BLaER1 (cell line): ENCODE measurements at regions not wholly inside any gene's neighbourhood (a gene's known extent, or its start where the extent isn't known, plus 50 kb on each side); places are given as distances from the start of the nearest gene placed in this dataset.
"Not testable (repeated sequence)": the region's sequence is repeated elsewhere in the genome, so short reads cannot be mapped to it uniquely, and the experiment has no call there.

ENCODE experiments used
- H3K27ac ChIP-seq: shearing (Covaris generic); formaldehyde crosslinking; 2 replicates; pipeline ENCODE4 v1.8.1; 2022
- H3K27me3 ChIP-seq: shearing (Covaris generic); formaldehyde crosslinking; 2 replicates; pipeline ENCODE4 v1.8.1; 2022
- H3K36me3 ChIP-seq: shearing (Covaris generic); formaldehyde crosslinking; 2 replicates; pipeline ENCODE4 v1.8.1; 2022
- H3K4me1 ChIP-seq: shearing (Covaris generic); formaldehyde crosslinking; 2 replicates; pipeline ENCODE4 v1.8.1; 2022
- H3K4me2 ChIP-seq: shearing (Covaris generic); formaldehyde crosslinking; 2 replicates; pipeline ENCODE4 v1.8.1; 2022
- H3K4me3 ChIP-seq: shearing (Covaris generic); formaldehyde crosslinking; 2 replicates; pipeline ENCODE4 v1.8.1; 2022
- H3K9ac ChIP-seq: shearing (Covaris generic); formaldehyde crosslinking; 2 replicates; pipeline ENCODE4 v1.8.1; 2022
- H3K9me3 ChIP-seq: shearing (Covaris generic); formaldehyde crosslinking; 2 replicates; pipeline ENCODE4 v1.8.1; 2022
- H4K20me1 ChIP-seq: shearing (Covaris generic); formaldehyde crosslinking; 2 replicates; pipeline ENCODE4 v1.8.1; 2022
- Cebpa-rat ChIP-seq: shearing (Covaris generic); IDR thresholded peaks from 2 replicates; pipeline ENCODE4 v1.8.1; 2022

GRCh38 chr9:135192686-135193085, 105.2 kb downstream of the OLFM1 start:
- peak overlapping the region; percentile 60 for H3K4me2 ChIP-seq
- H3K4me3 ChIP-seq, result no peak overlapping the region
- peak overlapping the region; percentile 13; the same call in 1 of the 2 replicates for H3K9ac ChIP-seq
- H4K20me1 ChIP-seq, result no peaks in the 10 kb centered on the region
- no peaks in the 10 kb centered on the region for H3K9me3 ChIP-seq
- no peaks in the 10 kb centered on the region for H3K27me3 ChIP-seq
- H3K4me1 ChIP-seq, result peaks cover 38% of the 10 kb centered on the region
- no peaks in the 10 kb centered on the region for H3K36me3 ChIP-seq
- TF ChIP-seq Cebpa-rat, result no peak
- H3K27ac ChIP-seq, result peak overlapping the region; percentile 39; the same call in 1 of the 2 replicates

GRCh38 chr9:135195975-135196374, 108.5 kb downstream of the OLFM1 start:
- H3K4me1 ChIP-seq, result peaks cover 31% of the 10 kb centered on the region
- H3K36me3 ChIP-seq, H3K4me3 ChIP-seq, H3K27me3 ChIP-seq, H4K20me1 ChIP-seq, H3K9me3 ChIP-seq, H3K9ac ChIP-seq, H3K27ac ChIP-seq, H3K4me2 ChIP-seq: not testable (repeated sequence)

GRCh38 chr9:135196474-135196873, 109.0 kb downstream of the OLFM1 start:
- H3K36me3 ChIP-seq, result no peaks in the 10 kb centered on the region
- H3K9me3 ChIP-seq, result 0 out of 2 replicates have a peak, but pooled peaks cover 9% of the 10 kb centered on the region
- H3K4me1 ChIP-seq, result peaks cover 27% of the 10 kb centered on the region
- no peak for TF ChIP-seq Cebpa-rat
- H3K27me3 ChIP-seq, result no peaks in the 10 kb centered on the region
- H3K4me3 ChIP-seq, result no peak overlapping the region
- H4K20me1 ChIP-seq, result no peaks in the 10 kb centered on the region
- no peak overlapping the region for H3K27ac ChIP-seq
- H3K9ac ChIP-seq, result no peak overlapping the region
- no peak overlapping the region for H3K4me2 ChIP-seq

GRCh38 chr9:135198144-135198543, 110.7 kb downstream of the OLFM1 start:
- 0 out of 2 replicates have a peak, but pooled peaks cover 9% of the 10 kb centered on the region for H3K9me3 ChIP-seq
- no peak overlapping the region for H3K4me3 ChIP-seq
- no peak overlapping the region for H3K4me2 ChIP-seq
- H3K27me3 ChIP-seq, result no peaks in the 10 kb centered on the region
- H3K27ac ChIP-seq, result no peak overlapping the region
- H3K9ac ChIP-seq, result no peak overlapping the region
- no peaks in the 10 kb centered on the region for H4K20me1 ChIP-seq
- no peaks in the 10 kb centered on the region for H3K36me3 ChIP-seq
- no peak for TF ChIP-seq Cebpa-rat
- H3K4me1 ChIP-seq, result peaks cover 14% of the 10 kb centered on the region

- H4K20me1 ChIP-seq, result no peaks in the 10 kb centered on the region
- H3K36me3 ChIP-seq, result no peaks in the 10 kb centered on the region
- no peak overlapping the region for H3K4me3 ChIP-seq
- H3K27ac ChIP-seq, result no peak overlapping the region
- peaks cover 8% of the 10 kb centered on the region for H3K4me1 ChIP-seq
- H3K9ac ChIP-seq, result no peak overlapping the region
- TF ChIP-seq Cebpa-rat, result no peak
- no peaks in the 10 kb centered on the region for H3K27me3 ChIP-seq
- 0 out of 2 replicates have a peak, but pooled peaks cover 9% of the 10 kb centered on the region for H3K9me3 ChIP-seq
- no peak overlapping the region for H3K4me2 ChIP-seq
These were observed 111.3 kb downstream of the OLFM1 start for GRCh38 chr9:135198586-135199285.

- no peak overlapping the region for H3K9ac ChIP-seq
- H4K20me1 ChIP-seq, result no peaks in the 10 kb centered on the region
- H3K4me2 ChIP-seq, result no peak overlapping the region
- no peak overlapping the region for H3K4me3 ChIP-seq
- H3K27ac ChIP-seq, result no peak overlapping the region
- no peak for TF ChIP-seq Cebpa-rat
- H3K9me3 ChIP-seq, result 0 out of 2 replicates have a peak, but pooled peaks cover 9% of the 10 kb centered on the region
- H3K4me1 ChIP-seq, result 0 out of 2 replicates have a peak, but pooled peaks cover under 1% of the 10 kb centered on the region
- no peaks in the 10 kb centered on the region for H3K36me3 ChIP-seq
- H3K27me3 ChIP-seq, result no peaks in the 10 kb centered on the region
These were observed 112.0 kb downstream of the OLFM1 start for GRCh38 chr9:135199489-135199888.

GRCh38 chr9:135201711-135202110, 114.2 kb downstream of the OLFM1 start:
- Histone ChIP-seq H3K4me1 (peaks cover 14% of the 10 kb centered on the region), H3K9ac (no peak overlapping the region), H3K4me3 (no peak overlapping the region), H4K20me1 (no peaks in the 10 kb centered on the region), H3K9me3 (0 out of 2 replicates have a peak, but pooled peaks cover 9% of the 10 kb centered on the region), H3K27ac (no peak overlapping the region), H3K4me2 (no peak overlapping the region), H3K27me3 (no peaks in the 10 kb centered on the region), H3K36me3 (no peaks in the 10 kb centered on the region)
- no peak for TF ChIP-seq Cebpa-rat

GRCh38 chr9:135204177-135204576, 116.7 kb downstream of the OLFM1 start:
- 0 out of 2 replicates have a peak, but pooled peaks cover 9% of the 10 kb centered on the region for H3K9me3 ChIP-seq
- H3K27ac ChIP-seq, result no peak overlapping the region
- no peak overlapping the region for H3K4me3 ChIP-seq
- no peak overlapping the region for H3K9ac ChIP-seq
- H3K36me3 ChIP-seq, result no peaks in the 10 kb centered on the region
- TF ChIP-seq Cebpa-rat, result no peak
- H3K27me3 ChIP-seq, result no peaks in the 10 kb centered on the region
- H4K20me1 ChIP-seq, result no peaks in the 10 kb centered on the region
- H3K4me2 ChIP-seq, result no peak overlapping the region
- peaks cover 14% of the 10 kb centered on the region for H3K4me1 ChIP-seq

- no peak overlapping the region for H3K4me3 ChIP-seq
- TF ChIP-seq Cebpa-rat, result no peak
- no peak overlapping the region for H3K27ac ChIP-seq
- H4K20me1 ChIP-seq, result no peaks in the 10 kb centered on the region
- H3K27me3 ChIP-seq, result no peaks in the 10 kb centered on the region
- no peak overlapping the region for H3K9ac ChIP-seq
- peaks cover 24% of the 10 kb centered on the region for H3K4me1 ChIP-seq
- H3K4me2 ChIP-seq, result no peak overlapping the region
- peaks cover 8% of the 10 kb centered on the region; the same call in 1 of the 2 replicates for H3K36me3 ChIP-seq
- H3K9me3 ChIP-seq, result peaks cover 37% of the 10 kb centered on the region
These were observed 121.7 kb downstream of the OLFM1 start for GRCh38 chr9:135209136-135209535.

- H3K27ac ChIP-seq, result no peak overlapping the region
- peaks cover 8% of the 10 kb centered on the region; the same call in 1 of the 2 replicates for H3K36me3 ChIP-seq
- no peak overlapping the region for H3K4me2 ChIP-seq
- H3K4me1 ChIP-seq, result peaks cover 31% of the 10 kb centered on the region
- H3K9ac ChIP-seq, result no peak overlapping the region
- no peak for TF ChIP-seq Cebpa-rat
- no peak overlapping the region for H3K4me3 ChIP-seq
- H3K27me3 ChIP-seq, result no peaks in the 10 kb centered on the region
- H4K20me1 ChIP-seq, result no peaks in the 10 kb centered on the region
- H3K9me3 ChIP-seq, result peaks cover 37% of the 10 kb centered on the region
These were observed 122.4 kb downstream of the OLFM1 start for GRCh38 chr9:135209852-135210251.
